IPS DF 19.7 (cell line): ENCODE measurements at regions not wholly inside any gene's neighbourhood (a gene's known extent, or its start where the extent isn't known, plus 50 kb on each side); places are given as distances from the start of the nearest gene placed in this dataset.
"Not testable (repeated sequence)": the region's sequence is repeated elsewhere in the genome, so short reads cannot be mapped to it uniquely, and the experiment has no call there.

ENCODE experiments used
- DNase-seq: peaks from one replicate; pipeline ENCODE4 v3.0.0-alpha.2; 2013; ENCODE audit warnings: low read depth, low spot score

GRCh38 chr6:121636217-121636616 is 200.8 kb downstream of the GJA1 start:
- not testable (repeated sequence) for DNase-seq

- no peak for DNase-seq
These were observed 203.6 kb downstream of the GJA1 start for GRCh38 chr6:121639021-121639420.

DNA sequence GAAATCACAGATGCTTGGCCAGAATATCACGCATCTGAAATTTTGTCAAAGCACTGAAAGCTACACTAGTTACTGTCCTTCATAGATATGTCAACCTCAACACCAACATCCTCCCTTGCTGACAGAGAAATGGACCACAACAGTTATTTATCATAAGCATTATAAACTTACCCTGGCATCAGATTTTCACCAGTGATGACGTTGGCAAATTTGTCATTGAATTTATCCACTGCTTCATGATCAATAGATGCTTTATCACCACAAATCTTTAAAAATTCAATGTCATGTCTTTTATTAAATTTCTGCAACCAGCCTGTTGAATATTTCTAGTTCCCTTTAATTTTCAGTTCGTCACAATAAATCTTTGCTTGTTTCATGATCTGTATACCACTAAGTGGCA is 205.7 kb downstream of the GJA1 start:
- DNase-seq = no peak

- DNase-seq = no peak
These were observed 209.8 kb downstream of the GJA1 start for GRCh38 chr6:121645100-121645745.

- DNase-seq = no peak
These were observed 212.5 kb downstream of the GJA1 start for GRCh38 chr6:121647905-121648304.

- DNase-seq = no peak
These were observed 214.5 kb downstream of the GJA1 start for GRCh38 chr6:121649951-121650350.

- no peak for DNase-seq
These were observed 216.0 kb downstream of the GJA1 start for GRCh38 chr6:121651420-121651819.

DNA sequence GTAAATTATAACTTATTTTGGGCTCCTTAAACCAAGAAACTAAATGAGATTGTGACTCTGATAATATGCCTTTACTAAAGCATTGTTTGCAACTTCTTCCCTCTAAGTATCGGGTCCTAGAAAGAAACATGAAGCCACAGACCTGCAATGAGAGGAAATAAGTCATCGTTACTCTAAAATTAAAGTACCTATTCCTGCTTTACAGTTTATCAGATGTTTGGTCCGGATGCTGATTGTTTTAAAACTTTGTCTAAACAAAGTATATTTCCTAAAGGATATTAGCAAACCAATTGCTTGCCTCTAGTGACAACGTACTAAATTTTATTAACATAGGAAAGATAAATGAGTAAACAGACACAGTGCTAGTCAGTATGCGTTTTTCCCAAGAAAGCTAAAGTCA is 216.8 kb downstream of the GJA1 start:
- no peak for DNase-seq

DNA sequence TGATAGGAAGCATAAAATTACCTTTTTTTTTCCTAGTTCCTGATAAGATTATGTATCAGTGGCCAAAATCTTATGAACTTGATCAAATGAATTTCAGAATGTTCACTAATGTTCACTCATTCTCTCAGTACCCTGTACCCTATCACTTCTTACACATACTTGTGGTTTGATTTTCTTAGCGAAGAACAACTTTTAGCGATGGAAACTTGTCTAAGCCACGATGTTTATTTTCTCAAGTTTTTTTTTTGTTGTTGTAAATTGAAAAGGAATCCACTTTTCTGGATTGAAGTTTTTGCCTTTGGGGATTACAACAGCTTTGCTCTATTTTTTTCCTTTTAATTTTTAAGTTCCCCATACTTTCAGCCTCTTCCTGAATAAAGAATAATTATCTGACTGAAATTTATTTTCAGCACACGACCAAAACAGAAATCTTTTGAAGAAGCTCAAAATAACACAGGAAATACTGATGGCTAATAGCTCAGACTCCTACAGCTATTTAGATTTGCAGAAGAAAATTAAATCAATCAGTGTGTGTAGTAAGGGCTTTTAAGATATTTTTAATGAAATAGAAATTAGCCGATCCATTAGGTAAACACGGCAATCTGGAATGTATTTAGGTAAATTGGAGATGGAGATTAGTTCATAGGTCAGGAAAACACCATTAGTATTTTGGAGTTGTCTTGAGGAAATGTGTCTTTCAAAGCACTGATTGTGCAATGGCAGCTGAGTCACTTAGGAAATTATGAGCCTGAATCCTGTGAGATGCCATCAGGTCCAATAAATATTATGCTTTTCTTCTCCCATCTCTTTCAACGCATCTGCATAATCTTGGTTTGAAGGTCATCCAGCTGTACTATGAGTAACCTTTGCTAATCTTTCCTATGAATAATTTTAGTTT is 217.5 kb downstream of the GJA1 start:
- no peak for DNase-seq

- no peak for DNase-seq
These were observed 218.2 kb downstream of the GJA1 start for GRCh38 chr6:121653624-121654008.

DNA sequence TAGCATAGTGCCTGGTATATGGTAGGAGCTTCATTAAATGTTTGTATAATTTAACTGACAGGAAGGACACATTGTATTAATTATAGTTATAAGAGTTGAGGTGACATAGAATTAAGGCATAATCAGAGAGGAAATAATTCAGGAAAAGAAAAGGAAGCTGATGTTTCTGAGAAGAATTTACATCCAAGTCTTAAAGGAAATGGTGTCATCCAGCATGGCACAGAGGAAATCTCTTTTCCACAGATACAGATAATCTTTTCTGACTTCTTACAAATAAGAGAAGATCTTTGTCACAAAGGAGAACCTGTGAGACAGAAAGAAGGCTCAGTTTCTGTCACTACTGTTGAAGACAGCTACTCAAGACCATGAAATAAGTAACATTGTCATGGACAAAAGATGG is 222.5 kb downstream of the GJA1 start:
- DNase-seq = no peak

DNA sequence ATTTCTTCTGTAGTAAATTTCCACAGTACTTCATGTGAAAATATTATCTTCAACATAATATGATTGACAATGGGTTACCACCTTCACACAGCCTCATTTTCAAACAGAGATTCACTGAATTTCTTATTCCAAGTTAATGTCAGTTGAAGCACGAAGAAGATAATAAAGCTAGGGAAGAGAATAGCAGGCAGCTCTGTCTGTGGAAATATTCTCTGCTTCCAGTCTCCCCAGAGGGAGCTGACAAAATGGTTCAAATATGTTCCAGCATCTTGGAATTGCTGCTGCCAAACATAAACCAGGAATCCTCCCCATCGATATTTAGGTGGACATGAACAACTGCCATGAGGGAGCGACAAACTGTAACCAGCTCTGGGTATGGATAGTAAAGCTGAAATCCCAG is 224.8 kb downstream of the GJA1 start:
- DNase-seq = no peak

DNA sequence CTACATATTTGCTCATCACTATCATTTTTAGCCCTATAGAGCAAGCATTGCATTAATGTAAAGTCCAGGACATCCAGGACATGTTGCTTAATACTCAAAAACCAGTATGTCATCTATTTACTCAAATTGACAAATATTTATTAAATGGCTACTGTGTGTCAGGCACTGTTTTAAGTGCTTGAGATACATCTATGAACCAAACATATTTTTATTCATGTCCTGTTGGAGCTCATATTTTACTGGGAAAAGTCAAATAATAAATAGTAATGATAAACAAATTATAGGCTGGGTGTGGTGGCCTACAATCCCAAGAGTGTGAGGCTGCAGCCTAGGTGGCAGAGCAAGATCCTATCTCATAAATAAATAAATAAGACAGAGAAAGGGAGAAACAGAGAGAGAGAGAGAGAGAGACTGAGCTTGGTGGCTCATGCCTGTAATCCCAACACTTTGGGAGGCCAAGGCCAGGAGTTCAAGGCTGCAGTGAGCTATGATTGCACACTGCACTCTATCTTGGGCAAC is 227.9 kb downstream of the GJA1 start:
- DNase-seq = no peak

- DNase-seq = no peak
These were observed 228.7 kb downstream of the GJA1 start for GRCh38 chr6:121664158-121664557.

DNA sequence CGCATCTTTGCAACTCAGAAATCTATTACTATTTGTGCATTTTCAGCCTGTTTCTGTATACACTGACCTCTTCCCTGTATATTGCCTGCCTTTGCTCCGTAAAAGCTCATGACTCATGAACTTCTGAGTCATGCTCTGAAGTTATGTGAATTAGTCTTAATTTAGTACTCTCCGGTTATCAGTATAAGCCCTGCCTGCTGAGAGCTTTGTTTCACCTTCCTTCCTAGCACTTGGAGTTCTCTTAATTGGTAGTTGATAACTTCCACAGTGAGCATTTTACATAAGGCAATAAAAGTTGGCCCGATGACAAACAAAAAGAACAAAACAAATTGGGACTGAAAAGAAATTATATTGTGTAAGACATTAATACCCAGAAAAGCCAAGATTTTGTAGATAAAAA is 231.4 kb downstream of the GJA1 start:
- DNase-seq = no peak

- no peak for DNase-seq
These were observed 232.8 kb downstream of the GJA1 start for GRCh38 chr6:121668259-121668658.

DNA sequence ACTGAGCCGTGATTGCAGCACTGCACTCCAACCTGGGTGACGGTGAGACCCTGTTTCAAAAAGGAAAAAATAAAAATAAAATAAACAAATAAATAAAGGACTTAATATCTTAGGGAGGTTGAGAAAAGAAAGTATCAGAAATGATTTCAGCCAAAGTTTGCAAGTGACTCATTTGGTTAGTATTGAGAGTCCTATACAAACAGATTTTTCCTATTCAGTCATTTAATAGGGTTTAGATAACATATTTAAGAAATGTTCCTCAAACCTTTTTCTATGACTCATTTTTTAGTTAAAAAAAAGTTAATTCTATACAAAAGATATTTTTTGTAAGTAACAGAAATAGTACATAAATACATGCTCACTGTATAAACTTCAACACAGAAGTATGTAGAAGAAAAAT is 235.1 kb downstream of the GJA1 start:
- no peak for DNase-seq

DNA sequence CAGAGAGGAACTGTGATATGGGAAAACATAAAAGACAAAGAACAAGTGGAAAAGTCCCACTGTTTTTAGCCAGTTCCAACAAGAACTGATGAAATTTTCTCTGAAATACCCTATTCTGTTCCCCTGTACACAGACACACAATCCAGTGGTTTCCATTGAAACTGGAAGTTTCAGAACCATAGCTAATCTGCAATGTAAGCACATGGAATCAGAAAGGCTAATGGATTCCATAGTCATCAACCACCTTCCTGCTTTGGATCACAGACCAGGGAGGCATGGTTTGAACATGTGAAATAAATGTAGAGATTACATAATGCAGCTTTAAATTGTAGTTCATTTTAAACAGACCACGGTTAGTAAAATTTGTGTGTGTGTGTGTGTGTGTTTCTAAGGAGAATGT is 242.1 kb downstream of the GJA1 start:
- DNase-seq = no peak

- no peak for DNase-seq
These were observed 242.8 kb downstream of the GJA1 start for GRCh38 chr6:121678245-121678644.

GRCh38 chr6:121680058-121680457 is 244.6 kb downstream of the GJA1 start:
- no peak for DNase-seq

DNA sequence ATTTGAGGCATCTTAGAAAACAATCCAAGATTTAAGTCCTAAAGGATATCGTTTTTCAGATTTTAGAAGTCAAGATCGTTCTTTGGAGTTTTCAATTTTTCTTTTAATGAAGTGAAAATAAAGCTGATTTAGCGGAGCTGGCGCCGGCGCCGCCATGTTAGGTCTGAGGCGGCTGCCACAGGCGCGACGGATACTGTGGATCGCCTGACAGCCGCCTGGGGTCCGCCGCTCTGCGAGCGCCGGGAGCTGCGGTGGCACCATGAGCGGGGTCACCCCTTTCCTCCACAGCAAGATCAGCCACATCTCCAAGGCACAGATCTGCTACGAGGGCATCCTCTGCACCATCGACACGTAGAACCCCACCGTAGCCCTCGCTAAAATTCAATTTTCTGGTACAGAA is 247.2 kb downstream of the GJA1 start:
- DNase-seq = no peak

- DNase-seq = not testable (repeated sequence)
These were observed 250.4 kb downstream of the GJA1 start for GRCh38 chr6:121685806-121686205.

DNA sequence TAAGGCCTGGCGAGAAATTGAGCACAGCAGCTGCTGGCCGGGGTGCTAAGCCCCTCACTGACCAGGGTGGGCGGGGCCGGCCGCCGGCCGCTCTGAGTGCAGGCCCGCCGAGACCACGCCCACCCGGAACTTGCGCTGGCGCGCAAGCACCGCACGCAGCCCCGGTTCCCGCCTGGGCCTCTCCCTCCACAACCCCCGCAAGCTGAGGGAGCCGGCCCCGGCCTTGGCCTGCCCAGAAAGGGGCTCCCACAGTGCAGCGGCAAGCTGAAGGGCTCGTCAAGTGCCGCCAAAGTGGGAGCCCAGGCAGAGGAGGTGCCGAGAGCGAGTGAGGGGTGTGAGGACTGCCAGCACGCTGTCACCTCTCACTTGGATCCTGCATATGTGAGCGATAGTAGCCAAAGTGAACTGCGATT is 251.2 kb downstream of the GJA1 start:
- DNase-seq = no peak
